Activated naive CD8-positive, alpha-beta T cell treated with anti-CD3 and anti-CD28 coated beads, Interleukin-2, amount 50 U/mL, for 16 hours (primary cell): ENCODE measurements at regions not wholly inside any gene's neighbourhood (a gene's known extent, or its start where the extent isn't known, plus 50 kb on each side); places are given as distances from the start of the nearest gene placed in this dataset.
"Not testable (repeated sequence)": the region's sequence is repeated elsewhere in the genome, so short reads cannot be mapped to it uniquely, and the experiment has no call there.

Source experiments
- DNase-seq: peaks from one replicate; pipeline ENCODE4 v3.0.0-alpha.2; 2020; ENCODE audit warnings: low read depth, low spot score

GRCh38 chr1:234800563-234800962 lies 190.6 kb upstream of the IRF2BP2 start:
- not testable (repeated sequence) for DNase-seq

DNA sequence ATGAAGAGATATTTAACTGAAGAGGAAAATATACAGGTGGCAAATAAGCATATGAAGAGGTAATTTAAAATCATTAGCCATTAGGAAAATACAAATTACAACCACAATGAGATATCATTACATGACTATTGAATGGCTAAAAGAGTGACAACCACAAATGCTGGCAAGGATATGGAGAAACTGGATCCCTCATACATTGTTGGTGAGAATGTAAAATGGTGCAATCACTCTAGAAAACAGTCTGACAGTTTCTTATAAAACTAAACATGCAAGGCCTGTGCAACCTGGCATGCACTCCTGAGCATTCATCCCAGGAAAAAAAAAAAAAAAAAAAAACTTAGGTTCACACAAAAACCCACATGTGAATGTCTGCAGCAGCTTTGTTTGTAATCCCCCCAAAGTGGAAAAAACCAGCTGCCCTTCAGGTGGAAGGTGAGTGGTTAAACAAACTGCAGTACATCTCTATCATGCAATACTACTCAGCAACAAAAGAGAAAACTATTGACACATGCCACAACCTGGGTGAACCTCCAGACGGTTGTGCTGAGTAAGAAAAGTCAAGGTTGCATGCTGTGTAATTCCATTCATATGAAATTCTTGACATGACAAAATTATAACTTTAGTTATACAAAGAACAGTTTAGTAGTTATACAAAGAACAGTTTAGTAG lies 189.2 kb upstream of the IRF2BP2 start:
- not testable (repeated sequence) for DNase-seq

- not testable (repeated sequence) for DNase-seq
Measured at GRCh38 chr1:234797216-234797615, 187.2 kb upstream of the IRF2BP2 start.

DNA sequence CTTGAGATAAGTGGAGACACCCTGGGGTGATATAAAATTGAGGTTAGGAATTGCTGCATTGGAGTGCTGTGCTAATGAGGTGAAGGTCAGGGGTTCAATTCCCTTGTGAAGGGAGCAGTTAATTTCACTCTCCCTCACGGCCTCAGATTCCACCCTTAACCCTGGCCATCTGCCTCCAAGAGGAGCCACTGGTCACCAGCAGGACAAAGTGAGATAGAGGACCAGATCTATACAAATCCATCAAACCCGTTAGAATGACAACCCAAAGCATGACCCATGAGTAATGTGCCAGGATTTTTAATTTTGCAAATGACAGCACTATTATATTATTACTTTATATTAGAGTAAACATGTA lies 186.4 kb upstream of the IRF2BP2 start:
- DNase-seq = not testable (repeated sequence)

DNA sequence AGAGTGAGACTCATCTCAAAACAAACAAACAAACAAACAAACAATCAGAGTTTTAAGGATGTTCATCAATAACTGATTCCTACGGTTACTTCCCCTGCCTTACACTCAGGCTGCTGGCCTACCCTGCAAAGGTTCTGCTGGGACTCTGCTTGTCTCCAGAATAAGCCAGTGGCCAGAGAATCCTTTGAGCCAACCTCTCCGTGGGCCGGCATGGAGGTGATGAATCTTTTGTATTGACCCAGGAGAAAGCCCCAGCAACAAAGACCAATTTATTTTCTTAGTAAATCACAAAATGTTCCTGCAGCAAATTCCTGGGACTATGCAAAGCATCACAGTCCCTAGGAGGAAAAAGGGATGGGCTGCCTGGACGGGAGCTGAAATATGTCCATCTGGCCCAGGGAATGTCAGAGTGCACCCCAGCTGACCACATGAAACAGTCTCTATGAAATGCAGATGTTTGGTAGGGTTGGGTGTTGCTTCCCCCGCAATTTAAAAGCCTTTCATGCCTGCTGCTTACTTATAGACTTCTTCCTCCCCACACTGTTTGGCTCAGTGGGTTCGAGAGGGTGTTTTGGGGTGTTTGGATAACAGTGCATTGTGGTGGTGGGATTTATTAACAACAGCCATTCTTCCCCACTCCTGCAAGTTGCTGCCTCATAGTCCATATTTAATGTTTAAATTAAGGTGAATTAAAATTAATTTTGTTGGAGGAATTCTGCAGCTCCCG lies 185.9 kb upstream of the IRF2BP2 start:
- not testable (repeated sequence) for DNase-seq

DNA sequence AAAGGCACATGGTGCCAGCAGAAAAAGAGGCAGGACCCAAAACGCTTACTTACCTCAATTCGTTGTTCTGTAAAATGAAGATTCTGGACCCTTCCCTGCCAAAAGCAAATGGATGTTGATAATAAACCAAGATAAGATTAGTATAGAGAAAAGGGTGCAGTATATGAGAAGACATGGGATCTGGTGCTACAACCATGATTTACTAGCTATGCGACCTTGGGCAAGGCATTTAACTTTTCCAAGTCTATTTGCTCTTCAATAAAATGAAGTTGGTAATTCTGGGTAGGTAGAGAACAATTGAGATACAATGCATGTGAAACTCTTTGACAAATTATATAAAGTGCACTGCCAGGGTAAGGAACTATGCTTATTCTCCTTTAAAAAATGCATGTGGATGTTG lies 185.0 kb upstream of the IRF2BP2 start:
- not testable (repeated sequence) for DNase-seq

- not testable (repeated sequence) for DNase-seq
Measured at GRCh38 chr1:234794452-234794851, 184.5 kb upstream of the IRF2BP2 start.

- not testable (repeated sequence) for DNase-seq
Measured at GRCh38 chr1:234793924-234794323, 183.9 kb upstream of the IRF2BP2 start.

DNA sequence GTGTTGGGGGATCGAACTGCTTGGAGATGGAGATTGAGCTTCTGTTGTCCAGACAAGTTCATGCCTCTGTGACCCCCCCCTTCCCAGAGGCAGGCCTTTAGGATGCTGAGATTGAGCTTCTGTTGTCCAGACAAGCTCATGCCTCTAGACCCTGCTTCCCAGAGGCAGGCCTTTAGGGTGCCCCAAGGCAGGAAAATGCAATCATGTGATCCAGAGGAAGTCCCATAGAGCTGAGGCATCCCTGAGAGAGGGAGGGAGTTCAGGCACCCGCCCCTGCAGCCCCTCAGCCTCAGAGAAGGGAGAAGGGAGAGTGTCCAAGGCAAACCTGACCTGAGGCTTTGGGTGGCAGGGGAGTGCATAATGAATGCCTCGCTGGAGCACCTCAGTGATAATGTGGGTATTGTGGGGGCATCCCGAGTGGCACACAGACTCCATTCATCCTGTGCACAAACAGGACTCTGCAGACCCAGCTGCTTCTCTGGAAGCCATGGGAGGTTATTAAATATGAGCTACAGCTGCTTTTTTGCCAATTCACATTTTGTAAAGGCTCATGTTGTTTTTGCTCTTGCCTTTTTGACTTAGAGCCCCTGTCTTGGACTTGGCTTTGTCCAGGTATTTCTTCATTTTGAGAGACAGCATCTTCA lies 182.4 kb upstream of the IRF2BP2 start:
- not testable (repeated sequence) for DNase-seq

DNA sequence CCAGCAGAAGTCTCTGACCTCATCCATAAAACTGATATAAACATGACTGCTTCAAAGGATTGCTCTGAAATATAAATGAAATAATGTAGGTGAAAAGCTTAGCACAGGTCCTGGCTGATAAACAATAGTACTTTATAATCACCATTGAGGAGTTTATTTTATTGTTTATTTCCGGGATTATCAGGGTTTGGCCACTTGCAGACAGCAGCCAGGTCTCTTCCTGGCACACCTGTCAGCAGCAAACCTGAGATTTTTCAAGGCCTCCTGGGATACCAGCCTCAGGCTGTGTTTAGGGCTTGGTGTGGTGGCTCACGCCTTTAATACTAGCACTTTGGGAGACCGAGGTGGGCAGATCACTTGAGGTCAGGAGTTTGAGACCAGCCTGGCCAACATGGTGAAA lies 181.6 kb upstream of the IRF2BP2 start:
- DNase-seq = not testable (repeated sequence)

GRCh38 chr1:234790333-234790732 lies 180.4 kb upstream of the IRF2BP2 start:
- not testable (repeated sequence) for DNase-seq

- DNase-seq = not testable (repeated sequence)
Measured at GRCh38 chr1:234787011-234787584, 177.1 kb upstream of the IRF2BP2 start.

- not testable (repeated sequence) for DNase-seq
Measured at GRCh38 chr1:234785922-234786321, 175.9 kb upstream of the IRF2BP2 start.

- not testable (repeated sequence) for DNase-seq
Measured at GRCh38 chr1:234785471-234785919, 175.5 kb upstream of the IRF2BP2 start.

- DNase-seq = not testable (repeated sequence)
Measured at GRCh38 chr1:234784108-234784507, 174.1 kb upstream of the IRF2BP2 start.

GRCh38 chr1:234782791-234783190 lies 172.8 kb upstream of the IRF2BP2 start:
- no peak for DNase-seq

GRCh38 chr1:234782105-234782751 lies 172.2 kb upstream of the IRF2BP2 start:
- DNase-seq = no peak

DNA sequence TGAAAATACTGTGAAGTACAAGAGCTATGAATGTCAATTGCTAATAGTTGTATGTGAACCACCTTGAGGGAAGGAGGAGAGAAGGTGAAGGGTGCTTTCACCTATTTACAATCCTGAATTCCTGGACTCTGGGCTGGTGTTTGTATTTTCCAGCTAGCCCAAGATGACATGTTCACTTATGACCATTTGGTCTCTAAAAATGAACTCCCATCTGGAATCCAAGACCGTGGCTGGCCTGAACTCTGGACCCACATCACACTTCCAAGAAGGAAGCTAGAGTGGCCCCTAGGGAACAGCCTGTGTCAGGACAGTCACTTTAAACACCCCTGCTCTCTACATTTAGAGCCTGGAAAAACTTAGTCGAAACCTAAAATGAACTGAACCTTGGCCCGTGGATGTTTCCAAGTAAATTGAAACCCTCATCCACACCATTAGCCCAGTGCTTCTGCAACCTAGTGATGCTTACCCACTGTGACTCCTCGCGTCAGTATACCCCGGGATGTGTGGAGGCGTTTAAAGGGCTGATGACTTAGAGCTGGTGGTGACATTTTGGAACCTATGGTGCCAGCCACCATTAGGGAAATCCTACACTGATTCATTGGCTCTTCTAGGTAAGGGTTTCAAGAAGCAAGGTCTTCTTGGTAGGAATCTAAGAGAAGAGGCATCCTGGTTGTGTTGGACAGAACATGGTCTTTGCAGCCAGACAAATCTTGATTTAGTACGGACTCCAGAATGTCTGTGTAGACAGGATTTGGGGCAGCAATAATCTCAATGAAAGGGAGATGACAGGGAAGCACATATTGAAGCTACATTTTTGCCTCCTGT lies 171.5 kb upstream of the IRF2BP2 start:
- DNase-seq = no peak

DNA sequence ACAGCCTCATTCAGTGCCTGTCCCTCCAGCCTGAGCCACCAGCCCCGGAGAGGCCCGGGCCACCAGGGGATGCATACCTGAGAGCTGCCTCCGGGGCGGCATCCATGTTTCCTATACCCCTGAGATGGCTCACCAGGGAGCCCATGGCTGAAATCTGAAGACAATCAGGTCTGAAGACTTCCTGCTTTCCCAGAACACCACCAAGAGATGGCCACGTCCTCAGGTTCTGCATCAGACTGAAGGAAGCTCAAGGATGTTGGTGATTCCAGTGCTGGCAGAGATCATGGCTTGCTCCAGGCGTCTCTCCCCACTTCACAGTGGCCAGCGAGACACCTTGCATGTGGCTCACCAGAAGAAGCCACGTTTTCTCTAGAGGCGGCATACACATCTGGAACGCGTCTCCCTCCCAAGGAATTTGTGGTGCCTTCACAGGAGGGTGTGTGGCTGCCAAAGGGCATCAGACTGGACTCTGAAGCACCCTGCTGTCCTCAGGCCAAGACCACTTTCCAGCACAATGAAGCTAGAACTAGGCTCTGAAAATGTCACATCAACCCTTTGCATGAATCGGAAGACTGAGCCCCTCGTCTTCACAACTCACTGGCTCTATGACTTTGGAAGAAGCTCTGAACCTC lies 170.7 kb upstream of the IRF2BP2 start:
- DNase-seq = no peak

GRCh38 chr1:234780112-234780511 lies 170.1 kb upstream of the IRF2BP2 start:
- no peak for DNase-seq
